ENCODE measurements at regions not wholly inside any gene's neighbourhood (a gene's known extent, or its start where the extent isn't known, plus 50 kb on each side); places are given as distances from the start of the nearest gene placed in this dataset.

DNA sequence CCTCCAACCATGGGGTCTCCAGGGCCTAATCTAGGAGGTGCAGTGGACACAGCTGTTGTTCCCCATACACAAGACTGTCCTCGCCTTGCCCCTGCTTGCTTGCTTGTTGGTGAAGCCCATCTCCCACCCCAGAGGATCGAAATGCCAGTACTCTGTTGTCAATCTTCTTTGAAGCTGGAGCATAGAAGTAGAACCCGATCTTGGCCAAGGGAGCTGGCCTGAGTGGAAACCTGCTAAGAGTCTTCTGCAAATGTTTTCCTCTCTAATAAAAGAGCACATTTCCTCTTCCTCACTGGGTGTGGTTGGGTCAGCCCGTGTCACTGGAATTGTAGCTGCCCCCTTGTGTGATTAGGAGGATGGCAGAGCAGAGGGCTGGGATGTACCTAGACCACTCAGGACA is 85.4 kb downstream of the HES1 start:
- H3K4me3 ChIP-seq (ENCODE audit: low read depth, low read length), result no peak overlapping the region
- TF ChIP-seq ZBTB1 (tag by site-specific recombination; IDR thresholded peaks at IDR 0.05) (no peak), ZNF558 (tag by site-specific recombination; IDR thresholded peaks at IDR 0.05) (no peak), ZNF76 (tag by site-specific recombination; IDR thresholded peaks at IDR 0.05; ENCODE audit: borderline replicate concordance, low read depth) (no peak), ZNF433 (tag by site-specific recombination; IDR thresholded peaks at IDR 0.05; ENCODE audit: low read depth) (no peak), ZNF324 (tag by site-specific recombination; IDR thresholded peaks at IDR 0.05) (no peak), ZNF214 (tag by site-specific recombination; IDR thresholded peaks at IDR 0.05; ENCODE audit: borderline replicate concordance) (no peak), ZNF423 (tag by site-specific recombination; IDR thresholded peaks at IDR 0.05) (no peak), KLF9 (tag by site-specific recombination; IDR thresholded peaks at IDR 0.05; ENCODE audit: low read depth) (no peak), TCF7L2 (IDR thresholded peaks at IDR 0.05; ENCODE audit: borderline replicate concordance, low read depth, low read length) (no peak), MEIS1 (CRISPR knock-in tag; IDR thresholded peaks at IDR 0.05; ENCODE audit: borderline replicate concordance) (no peak), ZNF610 (tag by site-specific recombination; IDR thresholded peaks at IDR 0.05; ENCODE audit: borderline replicate concordance) (no peak), YY1 (tag by site-specific recombination; IDR thresholded peaks at IDR 0.05) (no peak), FEZF1 (tag by site-specific recombination; IDR thresholded peaks at IDR 0.05) (no peak)
- TF ChIP-seq, protein P1, sequence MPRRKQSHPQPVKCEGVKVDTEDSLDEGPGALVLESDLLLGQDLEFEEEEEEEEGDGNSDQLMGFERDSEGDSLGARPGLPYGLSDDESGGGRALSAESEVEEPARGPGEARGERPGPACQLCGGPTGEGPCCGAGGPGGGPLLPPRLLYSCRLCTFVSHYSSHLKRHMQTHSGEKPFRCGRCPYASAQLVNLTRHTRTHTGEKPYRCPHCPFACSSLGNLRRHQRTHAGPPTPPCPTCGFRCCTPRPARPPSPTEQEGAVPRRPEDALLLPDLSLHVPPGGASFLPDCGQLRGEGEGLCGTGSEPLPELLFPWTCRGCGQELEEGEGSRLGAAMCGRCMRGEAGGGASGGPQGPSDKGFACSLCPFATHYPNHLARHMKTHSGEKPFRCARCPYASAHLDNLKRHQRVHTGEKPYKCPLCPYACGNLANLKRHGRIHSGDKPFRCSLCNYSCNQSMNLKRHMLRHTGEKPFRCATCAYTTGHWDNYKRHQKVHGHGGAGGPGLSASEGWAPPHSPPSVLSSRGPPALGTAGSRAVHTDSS (tag by site-specific recombination; IDR thresholded peaks at IDR 0.05), result no peak
- TF ChIP-seq, protein P2, sequence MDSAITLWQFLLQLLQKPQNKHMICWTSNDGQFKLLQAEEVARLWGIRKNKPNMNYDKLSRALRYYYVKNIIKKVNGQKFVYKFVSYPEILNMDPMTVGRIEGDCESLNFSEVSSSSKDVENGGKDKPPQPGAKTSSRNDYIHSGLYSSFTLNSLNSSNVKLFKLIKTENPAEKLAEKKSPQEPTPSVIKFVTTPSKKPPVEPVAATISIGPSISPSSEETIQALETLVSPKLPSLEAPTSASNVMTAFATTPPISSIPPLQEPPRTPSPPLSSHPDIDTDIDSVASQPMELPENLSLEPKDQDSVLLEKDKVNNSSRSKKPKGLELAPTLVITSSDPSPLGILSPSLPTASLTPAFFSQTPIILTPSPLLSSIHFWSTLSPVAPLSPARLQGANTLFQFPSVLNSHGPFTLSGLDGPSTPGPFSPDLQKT (IDR thresholded peaks at IDR 0.05; ENCODE audit: borderline replicate concordance, low read depth, low read length), result no peak
- H3K9me3 ChIP-seq (ENCODE audit: control insufficient read depth, insufficient read depth, low read depth, low read length), result no peaks in the 10 kb centered on the region
- H3K4me1 ChIP-seq (ENCODE audit: control insufficient read depth, insufficient read depth, low read length), result no peaks in the 10 kb centered on the region
- ChIA-PET POLR2A (no interaction called here), CTCF (interaction anchor here (0.6 kb wide), 1 partner anchor 20 kb away, joined by 3 read pairs; no protein-coding TSS in a partner anchor)
- no peaks in the 10 kb centered on the region for H3K36me3 ChIP-seq (ENCODE audit: control insufficient read depth in 2 of 2, insufficient read depth in 1 of 2, low read length in 2 of 2)
- no peak overlapping the region for H3K27ac ChIP-seq (ENCODE audit: extremely low read depth, low read depth, low read length)

DNA sequence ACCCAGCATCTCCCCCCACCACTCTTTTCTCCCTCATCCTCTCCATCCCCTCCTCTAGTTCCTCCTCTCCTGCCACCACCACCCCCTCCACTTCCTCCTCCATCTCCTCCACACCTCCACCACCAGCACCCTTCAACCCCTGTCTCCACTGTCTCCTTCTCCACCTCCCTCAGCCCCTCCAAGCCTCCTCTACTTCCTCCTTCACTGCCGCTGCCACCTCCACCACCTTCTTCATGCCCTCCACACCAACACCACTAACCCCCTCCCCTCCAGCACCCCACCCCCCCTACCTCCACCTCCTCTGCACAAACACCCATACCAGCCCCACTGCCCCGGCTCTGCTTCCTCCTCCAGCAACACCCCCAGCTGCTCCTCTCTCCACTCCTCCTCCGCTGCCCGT is 88.0 kb downstream of the HES1 start:
- no peaks in the 10 kb centered on the region for H3K36me3 ChIP-seq (ENCODE audit: control insufficient read depth in 2 of 2, insufficient read depth in 1 of 2, low read length in 2 of 2)
- H3K9me3 ChIP-seq (ENCODE audit: control insufficient read depth, insufficient read depth, low read depth, low read length), result no peaks in the 10 kb centered on the region
- no peaks in the 10 kb centered on the region for H3K4me1 ChIP-seq (ENCODE audit: control insufficient read depth, insufficient read depth, low read length)
- ChIA-PET CTCF (no interaction called here), POLR2A (interaction anchor here (0.8 kb wide), 1 partner anchor 91 kb away, joined by 6 read pairs; no protein-coding TSS in a partner anchor)
- H3K4me3 ChIP-seq (ENCODE audit: low read depth, low read length), result no peak overlapping the region
- H3K27ac ChIP-seq (ENCODE audit: extremely low read depth, low read depth, low read length), result no peak overlapping the region
- TF ChIP-seq ZNF555 (tag by site-specific recombination; conservative IDR thresholded peaks at IDR 0.05), result no peak
- no peak for TF ChIP-seq ZNF670 (tag by site-specific recombination; IDR thresholded peaks at IDR 0.05; ENCODE audit: low read depth)
- TF ChIP-seq ZFHX2 (tag by site-specific recombination; conservative IDR thresholded peaks at IDR 0.05), result peak; percentile 41; the same call in 1 of the 2 replicates
- peak; percentile 55 for TF ChIP-seq EGR2 (tag by site-specific recombination; IDR thresholded peaks at IDR 0.05; ENCODE audit: low read depth)
- TF ChIP-seq ZNF529 (tag by site-specific recombination; IDR thresholded peaks at IDR 0.05; ENCODE audit: insufficient replicate concordance), result no peak
